GM23338 (cell line): ENCODE measurements at regions not wholly inside any gene's neighbourhood (a gene's known extent, or its start where the extent isn't known, plus 50 kb on each side); places are given as distances from the start of the nearest gene placed in this dataset.

Experiments used
- ATAC-seq: fragments of 200-7000 bp; cut with Tn5 transposase; 3 replicates; pipeline ENCODE4 v1.9.1; 2020
- DNase-seq: peaks from one replicate; pipeline ENCODE4 v3.0.0-alpha.2; 2015; ENCODE audit warnings: low spot score
- H2AFZ ChIP-seq: fragments of 200-600 bp; sonication (generic); 2 replicates; pipeline ENCODE4 v1.8.0; 2016; ENCODE audit warnings: antibody characterized with exemption, mild to moderate bottlenecking, moderate library complexity
- H3F3A ChIP-seq: fragments of 200-600 bp; sonication (generic); replicated peaks from 2 replicates; pipeline ENCODE4 v1.8.0; 2017; ENCODE audit warnings: antibody characterized with exemption, mixed run types, low read depth
- H3K27ac ChIP-seq: fragments of 200-600 bp; sonication (generic); 2 replicates; pipeline ENCODE4 v1.6.1; 2016; ENCODE audit warnings: low read depth
- H3K27me3 ChIP-seq: fragments of 200-600 bp; sonication (generic); 2 replicates; pipeline ENCODE4 v1.8.0; 2016; ENCODE audit warnings: mild to moderate bottlenecking, mixed run types, moderate library complexity; ENCODE audit not compliant: insufficient read depth
- H3K36me3 ChIP-seq: fragments of 200-600 bp; sonication (generic); 2 replicates; pipeline ENCODE4 v1.8.0; 2016; ENCODE audit warnings: mild to moderate bottlenecking; ENCODE audit not compliant: insufficient read depth
- H3K4me1 ChIP-seq: fragments of 200-600 bp; sonication (generic); 2 replicates; pipeline ENCODE4 v1.8.0; 2016; ENCODE audit warnings: mild to moderate bottlenecking, moderate library complexity; ENCODE audit not compliant: insufficient read depth
- H3K4me2 ChIP-seq: fragments of 200-600 bp; sonication (generic); 2 replicates; pipeline ENCODE4 v1.7.1; 2017; ENCODE audit warnings: mixed run types
- H3K4me3 ChIP-seq: fragments of 200-600 bp; sonication (generic); 2 replicates; pipeline ENCODE4 v1.6.1; 2016; ENCODE audit warnings: mixed run types
- H3K79me2 ChIP-seq: fragments of 200-600 bp; sonication (generic); replicated peaks from 2 replicates; pipeline ENCODE4 v1.8.0; 2017; ENCODE audit warnings: mild to moderate bottlenecking; ENCODE audit not compliant: insufficient read depth
- H3K9me2 ChIP-seq: fragments of 200-600 bp; sonication (generic); 2 replicates; pipeline ENCODE4 v1.8.0; 2017; ENCODE audit not compliant: insufficient read depth
- H4K20me1 ChIP-seq: fragments of 200-600 bp; sonication (generic); replicated peaks from 2 replicates; pipeline ENCODE4 v1.8.0; 2017; ENCODE audit warnings: mild to moderate bottlenecking; ENCODE audit not compliant: insufficient read depth
- H3K27ac Mint-ChIP-seq: 2 replicates; pipeline ENCODE4 v1.8.0; 2020; ENCODE audit warnings: inconsistent platforms, mild to moderate bottlenecking, moderate library complexity, mixed read lengths
- H3K27me3 Mint-ChIP-seq: 3 replicates; pipeline ENCODE4 v1.8.0; 2022; ENCODE audit warnings: low read depth, mild to moderate bottlenecking, moderate library complexity, mixed read lengths, inconsistent platforms; ENCODE audit not compliant: insufficient read depth, poor library complexity
- H3K36me3 Mint-ChIP-seq: 3 replicates; pipeline ENCODE4 v1.8.0; 2021; ENCODE audit warnings: low read depth, mild to moderate bottlenecking, inconsistent platforms, moderate library complexity, mixed read lengths
- H3K4me1 Mint-ChIP-seq: 3 replicates; pipeline ENCODE4 v1.8.0; 2020; ENCODE audit warnings: mild to moderate bottlenecking, inconsistent platforms, mixed read lengths
- H3K4me3 Mint-ChIP-seq: 3 replicates; pipeline ENCODE4 v1.8.0; 2021; ENCODE audit warnings: moderate library complexity, mild to moderate bottlenecking, inconsistent platforms, mixed read lengths
- H3K9me3 Mint-ChIP-seq: 3 replicates; pipeline ENCODE4 v1.8.0; 2020; ENCODE audit warnings: moderate library complexity, mild to moderate bottlenecking, inconsistent platforms, mixed read lengths
- CREB1 ChIP-seq: fragments of 250-450 bp; sonication (Bioruptor Pico); IDR thresholded peaks from 2 replicates; pipeline ENCODE4 v1.5.0; 2020; ENCODE audit warnings: low read depth, mild to moderate bottlenecking, moderate library complexity
- CTCF ChIP-seq, 2 experiments: fragments of 200-600 bp in 1 of 2; sonication (generic) in 1 of 2; conservative IDR thresholded peaks; 2 replicates each; pipeline versions ENCODE4 v1.5.1 to v1.6.1; 2016 to 2017; ENCODE audit warnings: antibody characterized with exemption in 2 of 2, low read depth in 2 of 2, mild to moderate bottlenecking in 2 of 2, moderate library complexity in 1 of 2
- ETS1 ChIP-seq: IDR thresholded peaks from 2 replicates; pipeline ENCODE4 v1.6.1; 2016; ENCODE audit warnings: antibody characterized with exemption
- EZH2 ChIP-seq: fragments of 200-600 bp; sonication (generic); IDR thresholded peaks from one replicate; pipeline ENCODE4 v1.8.0; 2017; ENCODE audit warnings: antibody characterized with exemption, mild to moderate bottlenecking, low read depth; ENCODE audit not compliant: unreplicated experiment
- EZH2phosphoT487 ChIP-seq: fragments of 200-600 bp; sonication (generic); IDR thresholded peaks from one replicate; pipeline ENCODE4 v1.8.1; 2018; ENCODE audit warnings: antibody characterized with exemption; ENCODE audit not compliant: unreplicated experiment
- JUNB ChIP-seq: IDR thresholded peaks from one replicate; pipeline ENCODE4 v1.6.1; 2016; ENCODE audit warnings: antibody characterized with exemption; ENCODE audit not compliant: unreplicated experiment
- NANOG ChIP-seq: IDR thresholded peaks from 2 replicates; pipeline ENCODE4 v1.6.1; 2016; ENCODE audit warnings: antibody characterized with exemption, borderline replicate concordance
- POLR2AphosphoS5 ChIP-seq: IDR thresholded peaks from 2 replicates; pipeline ENCODE4 v1.6.1; 2016; ENCODE audit warnings: antibody characterized with exemption, low read depth
- STAT1 ChIP-seq: IDR thresholded peaks from one replicate; pipeline ENCODE4 v1.6.1; 2016; ENCODE audit warnings: antibody characterized with exemption; ENCODE audit not compliant: unreplicated experiment
- ZNF114 ChIP-seq: fragments of 250-450 bp; sonication (Bioruptor Pico); IDR thresholded peaks from 2 replicates; pipeline ENCODE4 v1.5.0; 2020; ENCODE audit warnings: mild to moderate bottlenecking, moderate library complexity
- ZNF331 ChIP-seq: fragments of 250-450 bp; sonication (Bioruptor Pico); IDR thresholded peaks from 2 replicates; pipeline ENCODE4 v1.5.0; 2020; ENCODE audit warnings: low read depth, mild to moderate bottlenecking, moderate library complexity
- ZNF462 ChIP-seq: fragments of 250-450 bp; sonication (Bioruptor Pico); IDR thresholded peaks from 2 replicates; pipeline ENCODE4 v1.5.0; 2020; ENCODE audit warnings: mild to moderate bottlenecking, moderate library complexity
- TF ChIP-seq, protein P1 (sequence below): IDR thresholded peaks from one replicate; pipeline ENCODE4 v1.6.1; 2018; ENCODE audit warnings: antibody characterized with exemption; ENCODE audit not compliant: unreplicated experiment

- DNase-seq (no peak), ATAC-seq (no peak)
- Mint-ChIP-seq H3K27ac (no peak overlapping the region), H3K4me3 (no peak overlapping the region), H3K36me3 (no peaks in the 10 kb centered on the region), H3K27me3 (peaks cover 2% of the 10 kb centered on the region), H3K9me3 (no peaks in the 10 kb centered on the region), H3K4me1 (no peaks in the 10 kb centered on the region)
- no peaks in the 10 kb centered on the region for H3K9me2 ChIP-seq
- no peak overlapping the region for H2AFZ ChIP-seq
- H3K79me2 ChIP-seq = no peaks in the 10 kb centered on the region
- H3K4me1 ChIP-seq = no peaks in the 10 kb centered on the region
- TF ChIP-seq NANOG (no peak), STAT1 (no peak), EZH2phosphoT487 (no peak), CREB1 (CRISPR knock-in tag) (no peak), POLR2AphosphoS5 (no peak), ZNF331 (CRISPR knock-in tag) (no peak), ZNF114 (CRISPR knock-in tag) (no peak), ETS1 (no peak), ZNF462 (CRISPR knock-in tag) (no peak), EZH2 (no peak), CTCF (conservative IDR thresholded peaks at IDR 0.05; ENCODE audit: low read depth in 2 of 2) (no peak), JUNB (no peak)
- TF ChIP-seq, protein P1, sequence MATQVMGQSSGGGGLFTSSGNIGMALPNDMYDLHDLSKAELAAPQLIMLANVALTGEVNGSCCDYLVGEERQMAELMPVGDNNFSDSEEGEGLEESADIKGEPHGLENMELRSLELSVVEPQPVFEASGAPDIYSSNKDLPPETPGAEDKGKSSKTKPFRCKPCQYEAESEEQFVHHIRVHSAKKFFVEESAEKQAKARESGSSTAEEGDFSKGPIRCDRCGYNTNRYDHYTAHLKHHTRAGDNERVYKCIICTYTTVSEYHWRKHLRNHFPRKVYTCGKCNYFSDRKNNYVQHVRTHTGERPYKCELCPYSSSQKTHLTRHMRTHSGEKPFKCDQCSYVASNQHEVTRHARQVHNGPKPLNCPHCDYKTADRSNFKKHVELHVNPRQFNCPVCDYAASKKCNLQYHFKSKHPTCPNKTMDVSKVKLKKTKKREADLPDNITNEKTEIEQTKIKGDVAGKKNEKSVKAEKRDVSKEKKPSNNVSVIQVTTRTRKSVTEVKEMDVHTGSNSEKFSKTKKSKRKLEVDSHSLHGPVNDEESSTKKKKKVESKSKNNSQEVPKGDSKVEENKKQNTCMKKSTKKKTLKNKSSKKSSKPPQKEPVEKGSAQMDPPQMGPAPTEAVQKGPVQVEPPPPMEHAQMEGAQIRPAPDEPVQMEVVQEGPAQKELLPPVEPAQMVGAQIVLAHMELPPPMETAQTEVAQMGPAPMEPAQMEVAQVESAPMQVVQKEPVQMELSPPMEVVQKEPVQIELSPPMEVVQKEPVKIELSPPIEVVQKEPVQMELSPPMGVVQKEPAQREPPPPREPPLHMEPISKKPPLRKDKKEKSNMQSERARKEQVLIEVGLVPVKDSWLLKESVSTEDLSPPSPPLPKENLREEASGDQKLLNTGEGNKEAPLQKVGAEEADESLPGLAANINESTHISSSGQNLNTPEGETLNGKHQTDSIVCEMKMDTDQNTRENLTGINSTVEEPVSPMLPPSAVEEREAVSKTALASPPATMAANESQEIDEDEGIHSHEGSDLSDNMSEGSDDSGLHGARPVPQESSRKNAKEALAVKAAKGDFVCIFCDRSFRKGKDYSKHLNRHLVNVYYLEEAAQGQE = no peak
- H3F3A ChIP-seq = no peaks in the 10 kb centered on the region
- H3K4me3 ChIP-seq = no peak overlapping the region
- H3K27me3 ChIP-seq = no peaks in the 10 kb centered on the region
- no peak overlapping the region for H3K4me2 ChIP-seq
- no peaks in the 10 kb centered on the region for H3K36me3 ChIP-seq
- H4K20me1 ChIP-seq = no peaks in the 10 kb centered on the region
- H3K27ac ChIP-seq = no peak overlapping the region
These were observed 297.4 kb downstream of the CDH2 start for GRCh38 chr18:27879540-27879939.
